H1 (cell line): ENCODE measurements at regions not wholly inside any gene's neighbourhood (a gene's known extent, or its start where the extent isn't known, plus 50 kb on each side); places are given as distances from the start of the nearest gene placed in this dataset.

ENCODE experiments used
- CHD7 ChIP-seq: fragments of 300-600 bp; sonication (generic); IDR thresholded peaks from 2 replicates; pipeline ENCODE4 v1.7.1; 2012; ENCODE audit warnings: low read length, moderate library complexity, mild to moderate bottlenecking, inconsistent platforms; ENCODE audit not compliant: insufficient replicate concordance
- TEAD4 ChIP-seq: IDR thresholded peaks from 2 replicates; pipeline ENCODE4 v1.6.1; 2012; ENCODE audit warnings: low read depth, low read length, inconsistent platforms, mixed read lengths

DNA sequence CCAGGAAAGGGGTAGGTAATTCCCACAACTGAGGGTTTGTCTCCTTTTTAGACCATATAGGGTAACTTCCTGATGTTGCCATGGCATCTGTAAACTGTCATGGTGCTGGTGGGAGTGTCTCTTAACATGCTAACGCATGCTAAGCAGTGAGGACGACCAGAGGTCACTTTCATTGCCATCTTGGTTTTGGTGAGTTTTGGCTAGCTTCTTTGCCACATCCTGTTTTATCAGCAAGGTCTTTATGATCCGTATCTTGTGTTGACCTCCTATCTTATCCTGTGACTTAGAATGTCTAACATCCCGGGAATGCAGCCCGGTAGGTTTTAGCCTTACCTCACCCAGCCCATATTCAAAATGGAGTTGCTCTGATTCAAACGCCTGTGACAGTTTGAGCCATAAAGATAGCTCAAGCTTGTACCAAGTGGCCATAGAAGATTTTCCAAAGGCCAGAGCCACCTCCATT, 176.0 kb upstream of the NAMPT start (continued):
- no peak for TF ChIP-seq CHD7
- TF ChIP-seq TEAD4 = 0 out of 2 replicates have a peak, but pooled peaks have one; percentile 54
